H1 (cell line): ENCODE measurements at regions not wholly inside any gene's neighbourhood (a gene's known extent, or its start where the extent isn't known, plus 50 kb on each side); places are given as distances from the start of the nearest gene placed in this dataset.

Experiments
- CTCF ChIA-PET: fragments of 300-600 bp; sonication (Branson Sonifier 250); formaldehyde crosslinking; loops from one replicate; lab custom pipeline; 2021; ENCODE audit not compliant: partially characterized antibody; lab: Charles Lee
- POLR2A ChIA-PET: fragments of 300-600 bp; sonication (Branson Sonifier 250); formaldehyde crosslinking; loops from one replicate; lab custom pipeline; 2021; ENCODE audit warnings: inconsistent platforms; ENCODE audit not compliant: partially characterized antibody; lab: Charles Lee
- DNase-seq, 2 experiments: peaks; one replicate each; pipeline versions ENCODE4 v3.0.0 to v3.0.0-alpha.2; 2010 to 2022; ENCODE audit warnings: low spot score in 2 of 2, low read depth in 1 of 2, mixed read lengths in 1 of 2
- FAIRE-seq: peaks from 2 replicates; lab custom pipeline; 2011; peaks lifted over from hg19 to GRCh38; lab: Jason Lieb, UNC
- H2AFZ ChIP-seq: 2 replicates; pipeline ENCODE4 v1.8.1; 2012; ENCODE audit warnings: low read length, inconsistent platforms
- H2AK5ac ChIP-seq: 2 replicates; pipeline ENCODE4 v1.6.1; 2013; ENCODE audit warnings: low read depth, low read length
- H2BK120ac ChIP-seq: replicated peaks from 2 replicates; pipeline ENCODE3; 2013; ENCODE audit warnings: low read depth, low read length, inconsistent platforms
- H2BK12ac ChIP-seq: 2 replicates; pipeline ENCODE4 v1.6.1; 2013; ENCODE audit warnings: low read depth, low read length
- H2BK15ac ChIP-seq: 2 replicates; pipeline ENCODE4 v1.6.1; 2013; ENCODE audit warnings: low read length
- H2BK20ac ChIP-seq: 2 replicates; pipeline ENCODE4 v1.6.1; 2013; ENCODE audit warnings: low read length
- H2BK5ac ChIP-seq: 2 replicates; pipeline ENCODE4 v1.6.1; 2013; ENCODE audit warnings: low read depth, low read length
- H3K14ac ChIP-seq: 2 replicates; pipeline ENCODE4 v1.6.1; 2013; ENCODE audit warnings: inconsistent platforms; ENCODE audit not compliant: insufficient read length
- H3K18ac ChIP-seq: 2 replicates; pipeline ENCODE4 v1.6.1; 2013; ENCODE audit warnings: low read length; ENCODE audit errors: extremely low read depth
- H3K23ac ChIP-seq: 2 replicates; pipeline ENCODE4 v1.6.1; 2013; ENCODE audit warnings: inconsistent platforms; ENCODE audit not compliant: insufficient read length
- H3K23me2 ChIP-seq: 2 replicates; pipeline ENCODE4 v1.6.1; 2013; ENCODE audit warnings: low read depth, low read length
- H3K27ac ChIP-seq: 2 replicates; pipeline ENCODE4 v1.6.1; 2011; ENCODE audit warnings: low read depth, low read length, inconsistent platforms
- H3K27me3 ChIP-seq, 4 experiments: replicated peaks in 1 of 4; 1 replicate in 1 of 4; 2 replicates in 3 of 4; pipeline versions ENCODE4 v1.6.1 to v1.8.1; 2011 to 2013; ENCODE audit warnings: low read length in 3 of 4, mild to moderate bottlenecking in 3 of 4, inconsistent platforms in 2 of 4, mixed read lengths in 2 of 4, moderate library complexity in 1 of 4; ENCODE audit not compliant: control insufficient read depth in 3 of 4, insufficient read depth in 3 of 4; ENCODE audit errors: extremely low read depth in 1 of 4
- H3K36me3 ChIP-seq, 4 experiments: 2 replicates each; pipeline versions ENCODE4 v1.6.1 to v1.8.1; 2011 to 2013; ENCODE audit warnings: mild to moderate bottlenecking in 4 of 4, low read length in 3 of 4, moderate library complexity in 2 of 4, control low read depth in 1 of 4, inconsistent platforms in 1 of 4; ENCODE audit not compliant: insufficient read depth in 4 of 4, control insufficient read depth in 2 of 4
- H3K4ac ChIP-seq: replicated peaks from 2 replicates; pipeline ENCODE3; 2013; ENCODE audit warnings: low read length, low read depth, mixed read lengths, inconsistent platforms; ENCODE audit not compliant: insufficient read length
- H3K4me1 ChIP-seq, 4 experiments: replicated peaks in 1 of 4; 1 replicate in 1 of 4; 2 replicates in 3 of 4; pipeline versions ENCODE4 v1.6.1 to v1.8.1; 2011 to 2013; ENCODE audit warnings: low read length in 3 of 4, inconsistent platforms in 2 of 4, mixed read lengths in 1 of 4; ENCODE audit not compliant: insufficient read depth in 4 of 4, control insufficient read depth in 3 of 4
- H3K4me2 ChIP-seq, 2 experiments: 2 replicates each; pipeline versions ENCODE4 v1.6.1 to v1.8.1; 2011 to 2013; ENCODE audit warnings: low read depth in 2 of 2, low read length in 2 of 2, control low read depth in 1 of 2, inconsistent platforms in 1 of 2, mild to moderate bottlenecking in 1 of 2; ENCODE audit not compliant: insufficient read depth in 1 of 2
- H3K4me3 ChIP-seq, 4 experiments: fragments of 200-600, 300-600 bp in 1 of 4; sonication (generic), shearing (Covaris generic), sonication (Bioruptor Twin) in 1 of 4; 2 replicates each; pipeline versions ENCODE4 v1.5.1 to v1.8.1; 2011 to 2016; ENCODE audit warnings: low read length in 4 of 4, low read depth in 3 of 4, control low read depth in 2 of 4, inconsistent platforms in 2 of 4, mild to moderate bottlenecking in 2 of 4, mixed read lengths in 1 of 4, moderate library complexity in 1 of 4; ENCODE audit not compliant: insufficient read depth in 2 of 4; ENCODE audit errors: extremely low read depth in 1 of 4
- H3K56ac ChIP-seq: replicated peaks from 2 replicates; pipeline ENCODE3; 2013; ENCODE audit warnings: low read depth, mild to moderate bottlenecking, mixed read lengths, low read length, inconsistent platforms; ENCODE audit not compliant: insufficient read length
- H3K79me1 ChIP-seq: 2 replicates; pipeline ENCODE4 v1.6.1; 2013; ENCODE audit warnings: low read depth, low read length, control low read depth
- H3K79me2 ChIP-seq, 2 experiments: 2 replicates each; pipeline versions ENCODE4 v1.6.1 to v1.8.1; 2012 to 2013; ENCODE audit warnings: low read length in 2 of 2, mild to moderate bottlenecking in 2 of 2, inconsistent platforms in 1 of 2; ENCODE audit not compliant: insufficient read depth in 2 of 2, control insufficient read depth in 1 of 2
- H3K9ac ChIP-seq, 4 experiments: replicated peaks in 1 of 4; 1 replicate in 1 of 4; 2 replicates in 3 of 4; pipeline versions ENCODE4 v1.6.1 to v1.8.1; 2011 to 2013; ENCODE audit warnings: low read depth in 3 of 4, low read length in 3 of 4, control low read depth in 2 of 4, mild to moderate bottlenecking in 2 of 4, moderate library complexity in 2 of 4, inconsistent platforms in 1 of 4; ENCODE audit errors: extremely low read depth in 1 of 4
- H3K9me3 ChIP-seq, 2 experiments: 2 replicates each; pipeline versions ENCODE4 v1.6.1 to v1.8.1; 2012 to 2013; ENCODE audit warnings: mild to moderate bottlenecking in 2 of 2, moderate library complexity in 2 of 2, control low read depth in 1 of 2, inconsistent platforms in 1 of 2, low read depth in 1 of 2, low read length in 1 of 2, mixed read lengths in 1 of 2; ENCODE audit not compliant: insufficient read depth in 2 of 2
- H4K20me1 ChIP-seq, 2 experiments: replicated peaks in 1 of 2; 2 replicates each; pipeline versions ENCODE3 to v1.8.1; 2011 to 2013; ENCODE audit warnings: inconsistent platforms in 2 of 2, low read length in 2 of 2, mild to moderate bottlenecking in 1 of 2; ENCODE audit not compliant: insufficient read depth in 2 of 2, control insufficient read depth in 1 of 2
- H4K5ac ChIP-seq: 2 replicates; pipeline ENCODE4 v1.6.1; 2013; ENCODE audit warnings: low read length, low read depth, mixed read lengths, inconsistent platforms; ENCODE audit not compliant: insufficient read length
- H4K8ac ChIP-seq: 2 replicates; pipeline ENCODE4 v1.8.0; 2013; ENCODE audit warnings: mild to moderate bottlenecking, moderate library complexity, low read length, inconsistent platforms; ENCODE audit not compliant: insufficient read depth; ENCODE audit errors: extremely low read depth
- H4K91ac ChIP-seq: replicated peaks from 2 replicates; pipeline ENCODE3; 2013; ENCODE audit warnings: low read length, mixed read lengths, inconsistent platforms; ENCODE audit not compliant: insufficient read length
- BACH1 ChIP-seq: IDR thresholded peaks from 2 replicates; pipeline ENCODE4 v1.6.1; 2012; ENCODE audit warnings: low read length, improper control_type of control experiment
- E2F6 ChIP-seq: IDR thresholded peaks from 2 replicates; pipeline ENCODE4 v1.6.1; 2012; ENCODE audit warnings: inconsistent platforms
- JUN ChIP-seq: IDR thresholded peaks from 2 replicates; pipeline ENCODE4 v1.6.1; 2011; ENCODE audit warnings: low read depth, mild to moderate bottlenecking, improper control_type of control experiment, low read length
- POLR2AphosphoS5 ChIP-seq: IDR thresholded peaks from 2 replicates; pipeline ENCODE4 v1.6.1; 2011; ENCODE audit warnings: low read depth, low read length
- RFX5 ChIP-seq: IDR thresholded peaks from 2 replicates; pipeline ENCODE4 v1.6.1; 2011; ENCODE audit warnings: low read depth, low read length, improper control_type of control experiment, borderline replicate concordance
- TEAD4 ChIP-seq: IDR thresholded peaks from 2 replicates; pipeline ENCODE4 v1.6.1; 2012; ENCODE audit warnings: low read depth, low read length, inconsistent platforms, mixed read lengths
- YY1 ChIP-seq: IDR thresholded peaks from 2 replicates; pipeline ENCODE4 v1.6.1; 2011; ENCODE audit warnings: low read depth, mild to moderate bottlenecking, low read length
- WGBS, 2 experiments: shearing (Covaris generic) in 1 of 2; methylation state at CpG; one replicate each; pipeline versions ENCODE4 v1.1.6 to v1.1.7; 2013 to 2015; ENCODE audit warnings: low lambda C conversion rate in 2 of 2, mixed read lengths in 2 of 2, inconsistent platforms in 1 of 2, low coverage in 1 of 2, missing lambda C conversion rate in 1 of 2; ENCODE audit not compliant: insufficient replicate concordance in 2 of 2, insufficient coverage in 1 of 2, insufficient read length in 1 of 2; ENCODE audit errors: extremely low coverage in 1 of 2, missing lambda C conversion rate in 1 of 2; 5-methylcytosine and 5-hydroxymethylcytosine counted together

GRCh38 chr22:48624401-48624800, 1203.3 kb downstream of the BRD1 start:
- no peak overlapping the region for H4K5ac ChIP-seq
- peaks cover 0 to 14% of the 10 kb centered on the region in 2 experiments for H4K20me1 ChIP-seq
- peaks cover 4% of the 10 kb centered on the region; the same call in 1 of the 2 replicates for H3K23me2 ChIP-seq
- 92% methylated on average over 13 of the region's 13 CpGs; no CpG with 5 or more reads in 1 of the 2 experiments for WGBS, 2 experiments
- H3K4ac ChIP-seq = no peak overlapping the region
- no peak overlapping the region for H2AK5ac ChIP-seq
- no peaks in the 10 kb centered on the region; a peak in 1 of 8 replicates for H3K36me3 ChIP-seq
- H3K4me2 ChIP-seq = no peak overlapping the region
- no peak overlapping the region for H3K56ac ChIP-seq
- no peak for TF ChIP-seq BACH1
- no peak for TF ChIP-seq YY1
- no peak for TF ChIP-seq RFX5
- no peak for TF ChIP-seq POLR2AphosphoS5
- TF ChIP-seq JUN = no peak
- no peak for TF ChIP-seq E2F6
- no peak for TF ChIP-seq TEAD4
- no peak overlapping the region for H4K91ac ChIP-seq
- ChIA-PET POLR2A (interaction anchor here (1.1 kb wide), 1 partner anchor 16 kb away, joined by 3 read pairs; no protein-coding TSS in a partner anchor), CTCF (interaction anchor here (0.7 kb wide), 1 partner anchor 453 kb away, joined by 3 read pairs; no protein-coding TSS in a partner anchor)
- no peak overlapping the region for H4K8ac ChIP-seq
- no peak overlapping the region for H2BK15ac ChIP-seq
- H3K9me3 ChIP-seq = no peaks in the 10 kb centered on the region
- H3K27me3 ChIP-seq = no peaks in the 10 kb centered on the region
- H2BK120ac ChIP-seq = no peak overlapping the region
- no peaks in the 10 kb centered on the region; a peak in 1 of 4 replicates for H3K79me2 ChIP-seq
- no peak overlapping the region for H3K27ac ChIP-seq
- H2BK12ac ChIP-seq = no peak overlapping the region
- H3K9ac ChIP-seq = no peak overlapping the region
- H3K23ac ChIP-seq = no peak overlapping the region
- DNase-seq = no peak
- no peak overlapping the region for H2AFZ ChIP-seq
- no peak overlapping the region for H3K4me3 ChIP-seq
- peaks cover 2 to 18% (median 7%) of the 10 kb centered on the region in 4 experiments for H3K4me1 ChIP-seq
- no peaks in the 10 kb centered on the region; the same call in none of the 2 replicates for H3K79me1 ChIP-seq
- no peak overlapping the region for H3K14ac ChIP-seq
- FAIRE-seq = no peak
- no peak overlapping the region for H2BK20ac ChIP-seq
- H3K18ac ChIP-seq = no peak overlapping the region
- H2BK5ac ChIP-seq = no peak overlapping the region
